ENCODE measurements at regions not wholly inside any gene's neighbourhood (a gene's known extent, or its start where the extent isn't known, plus 50 kb on each side); places are given as distances from the start of the nearest gene placed in this dataset.

- no peak overlapping the region for H3K27ac ChIP-seq
- TF ChIP-seq CTCF (conservative IDR thresholded peaks at IDR 0.05): no peak
These were observed 63.4 kb upstream of the TNFRSF19 start for GRCh38 chr13:23506807-23507291.

GRCh38 chr13:23509781-23510543, 60.2 kb upstream of the TNFRSF19 start:
- H3K27ac ChIP-seq: no peak overlapping the region
- TF ChIP-seq CTCF (conservative IDR thresholded peaks at IDR 0.05): no peak

GRCh38 chr13:23510544-23510916, 59.7 kb upstream of the TNFRSF19 start:
- H3K27ac ChIP-seq: no peak overlapping the region
- no peak for TF ChIP-seq CTCF (conservative IDR thresholded peaks at IDR 0.05)

GRCh38 chr13:23510979-23511735, 59.1 kb upstream of the TNFRSF19 start:
- TF ChIP-seq CTCF (conservative IDR thresholded peaks at IDR 0.05): peak; percentile 70
- no peak overlapping the region for H3K27ac ChIP-seq

- TF ChIP-seq CTCF (conservative IDR thresholded peaks at IDR 0.05): no peak
These were observed 57.3 kb upstream of the TNFRSF19 start for GRCh38 chr13:23512762-23513395.

GRCh38 chr13:23513455-23513854, 56.8 kb upstream of the TNFRSF19 start:
- H3K27ac ChIP-seq: no peak overlapping the region
- TF ChIP-seq CTCF (conservative IDR thresholded peaks at IDR 0.05): no peak

More at GRCh38 chr13:23512762-23513395, 57.3 kb upstream of the TNFRSF19 start:
- no peak overlapping the region for H3K27ac ChIP-seq

- no peak for TF ChIP-seq CTCF (conservative IDR thresholded peaks at IDR 0.05)
- no peak overlapping the region for H3K27ac ChIP-seq
These were observed 56.1 kb upstream of the TNFRSF19 start for GRCh38 chr13:23514076-23514475.
